Endometrial microvascular endothelial cells (primary cell): ENCODE measurements at regions not wholly inside any gene's neighbourhood (a gene's known extent, or its start where the extent isn't known, plus 50 kb on each side); places are given as distances from the start of the nearest gene placed in this dataset.

Experiments used
- in situ Hi-C: cut with HindIII; loops from 2 replicates; pipeline ENCODE4 v1.10.0; 2017; ENCODE audit warnings: low sequenced_read_pairs, low pct_unique_long_range_greater_than_20kb; ENCODE audit errors: inconsistent ontology term

DNA sequence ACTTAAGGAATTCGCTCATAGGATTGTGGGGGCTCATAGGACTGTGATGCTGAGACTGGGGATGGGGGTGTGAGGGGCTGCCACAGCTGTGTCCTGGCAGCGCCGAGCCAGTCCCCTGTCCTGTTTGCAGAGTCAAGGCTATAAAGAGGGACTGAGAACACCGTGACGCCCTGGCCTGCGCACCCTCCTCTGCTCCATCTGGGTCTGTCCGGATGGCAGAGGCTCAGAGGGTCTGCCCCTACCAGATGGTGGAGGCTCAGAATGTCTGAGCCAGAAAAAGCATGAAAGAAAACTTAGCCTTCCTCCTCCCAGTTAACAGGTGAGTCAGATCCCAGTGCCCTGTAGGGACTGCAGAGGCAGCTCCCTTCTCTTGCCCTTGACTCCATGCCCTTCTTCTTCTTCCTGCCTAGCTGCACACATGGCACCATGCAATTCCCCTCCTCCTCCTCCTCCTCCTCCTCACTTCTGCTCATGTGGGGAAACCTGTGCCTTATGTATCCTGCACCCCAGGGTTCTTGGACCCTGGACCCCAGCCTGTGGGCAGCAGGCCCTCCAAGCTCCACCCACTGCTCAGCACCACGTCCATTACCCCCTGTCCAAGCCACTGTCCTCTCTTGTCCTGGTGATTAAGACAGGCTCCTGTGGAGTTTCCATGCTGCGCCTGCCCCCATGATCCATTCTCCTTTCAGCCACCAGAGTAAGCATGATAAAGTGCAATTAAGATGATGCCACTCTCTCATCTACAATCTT lies 410.0 kb upstream of the SULF2 start:
- in situ Hi-C loops, result no loop called here

DNA sequence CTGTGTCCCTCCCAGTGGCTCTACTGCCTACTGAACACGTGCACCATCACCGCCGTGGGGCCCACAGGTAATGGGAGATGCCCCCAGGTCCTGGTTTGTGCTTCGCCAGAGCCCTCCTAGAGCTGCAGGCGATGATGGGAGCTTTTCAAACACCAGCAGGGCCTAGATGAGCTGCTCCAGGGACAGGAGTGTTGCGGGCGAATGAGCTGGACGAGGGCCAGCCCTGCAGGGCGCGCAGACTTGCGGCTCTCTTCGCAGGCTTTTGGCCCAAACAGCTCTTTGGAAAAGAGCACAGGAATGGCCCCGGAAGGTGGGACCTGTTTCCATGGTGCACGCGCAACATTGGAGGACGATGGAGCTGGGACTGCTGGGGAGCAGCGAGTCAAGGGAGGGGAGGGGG lies 409.3 kb upstream of the SULF2 start:
- in situ Hi-C loops, result no loop called here

DNA sequence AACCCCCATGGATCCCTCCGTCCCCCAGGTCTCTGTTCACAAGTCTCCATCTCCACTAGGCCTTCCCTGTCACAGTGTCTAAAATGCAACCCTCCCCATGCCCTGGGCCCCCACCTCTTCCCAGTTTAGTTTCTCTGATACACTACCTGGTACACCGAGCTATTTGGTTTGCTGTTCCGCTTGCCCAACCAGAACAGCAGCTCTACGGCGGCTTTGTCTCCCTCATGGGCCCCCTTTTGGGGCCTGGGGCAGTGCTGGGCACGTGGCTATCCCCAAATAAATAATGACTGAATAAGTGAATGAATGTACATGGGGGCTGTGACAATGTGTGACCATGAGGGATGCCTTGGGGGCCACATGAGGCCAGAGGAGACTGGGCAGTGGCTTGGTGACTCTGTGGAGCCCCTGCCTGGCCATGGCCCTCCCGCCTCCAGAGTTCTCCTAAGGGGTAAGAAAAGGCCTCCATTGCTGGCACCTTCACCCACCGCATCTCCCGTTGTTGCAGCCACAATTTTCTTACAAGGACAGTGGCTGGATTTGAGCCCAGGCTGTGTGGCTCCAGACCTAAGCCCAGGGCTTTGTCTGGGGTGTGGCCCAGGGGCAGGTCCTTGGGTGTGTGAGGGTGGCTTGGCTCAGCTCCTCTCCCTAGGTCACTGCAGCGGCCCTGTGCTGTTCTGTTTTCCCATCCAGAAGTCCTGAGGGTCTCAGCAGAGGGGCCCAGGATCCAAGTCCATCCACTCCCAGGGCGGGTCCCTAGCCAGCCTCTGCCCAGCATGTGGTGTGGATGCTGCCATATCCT lies 408.5 kb upstream of the SULF2 start:
- in situ Hi-C loops, result no loop called here

DNA sequence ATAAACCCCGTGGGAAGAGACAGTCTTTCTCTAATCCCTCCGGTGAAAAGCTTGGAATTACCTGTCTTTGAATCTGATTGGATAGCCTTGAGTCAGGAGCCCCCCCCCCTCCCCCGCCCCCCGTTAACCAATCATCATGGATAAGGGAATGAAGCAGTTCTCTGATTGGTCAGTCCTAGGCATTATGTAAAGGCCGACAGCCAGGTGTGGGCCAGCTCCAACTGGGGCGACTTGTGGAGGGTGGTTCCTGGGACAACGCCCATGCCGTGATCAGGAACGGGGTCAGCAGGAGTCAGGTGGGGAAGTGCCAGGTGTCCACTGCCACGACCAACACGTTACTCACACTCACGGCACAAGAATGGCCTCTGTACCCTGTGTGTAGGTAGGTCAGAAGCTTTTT lies 406.8 kb upstream of the SULF2 start:
- in situ Hi-C loops, result no loop called here

DNA sequence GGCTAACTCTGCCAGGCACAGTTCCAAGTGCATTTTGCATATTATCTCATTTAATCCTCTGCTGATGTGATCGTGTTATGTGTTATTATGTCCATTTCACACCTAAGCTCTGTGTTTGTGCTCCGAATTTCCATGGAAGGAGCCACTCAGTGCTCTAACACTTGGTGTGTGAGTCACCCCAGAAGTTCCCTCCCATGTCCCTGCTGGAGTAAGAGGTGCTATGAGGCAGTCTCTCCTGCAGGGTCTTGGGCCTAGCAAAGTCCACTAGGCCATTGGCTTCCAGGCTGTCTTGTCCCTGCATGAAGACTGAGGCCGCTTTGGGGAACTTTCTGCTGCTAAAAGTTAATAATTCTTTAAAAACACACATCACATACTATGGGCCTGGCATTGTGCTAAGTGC lies 405.9 kb upstream of the SULF2 start:
- in situ Hi-C loops, result no loop called here

DNA sequence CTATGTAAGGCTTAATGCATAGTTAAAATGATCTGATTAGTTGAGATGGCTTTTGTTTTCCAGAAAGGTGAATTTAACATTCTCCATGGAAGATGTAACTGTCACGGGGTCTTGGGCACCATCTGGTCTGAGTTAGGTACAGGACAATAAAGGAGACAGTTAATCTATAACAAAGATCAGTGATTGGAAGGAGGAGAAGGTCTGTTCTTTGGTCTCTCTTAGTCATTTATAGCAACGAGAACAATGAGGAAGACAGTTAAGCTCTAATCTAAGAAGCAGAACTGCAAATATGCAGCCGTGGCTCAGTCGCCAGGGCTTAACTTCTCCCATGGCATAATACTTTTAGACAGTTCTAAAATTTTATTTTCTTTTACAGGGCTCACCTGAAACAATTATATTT lies 405.5 kb upstream of the SULF2 start:
- in situ Hi-C loops, result no loop called here

DNA sequence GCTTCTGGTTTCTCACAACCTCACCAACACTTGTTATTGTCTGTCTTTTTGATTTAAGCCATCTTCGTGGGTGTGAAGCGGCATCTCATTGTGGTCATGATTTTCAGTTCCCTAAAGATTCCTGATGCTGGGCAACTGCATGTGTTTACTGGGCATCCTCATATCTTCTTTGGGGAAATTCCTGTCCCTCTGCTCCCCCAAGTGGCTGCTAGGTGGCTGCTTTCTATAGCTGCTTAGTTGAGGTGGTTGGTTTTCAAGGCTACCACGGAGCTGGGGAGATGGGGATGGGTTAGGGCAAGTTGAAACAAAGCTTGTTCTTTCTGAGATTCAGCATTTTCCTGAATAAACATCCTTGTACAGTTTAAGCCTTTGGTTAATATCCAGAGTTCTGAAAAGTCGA lies 403.9 kb upstream of the SULF2 start:
- in situ Hi-C loops, result no loop called here

DNA sequence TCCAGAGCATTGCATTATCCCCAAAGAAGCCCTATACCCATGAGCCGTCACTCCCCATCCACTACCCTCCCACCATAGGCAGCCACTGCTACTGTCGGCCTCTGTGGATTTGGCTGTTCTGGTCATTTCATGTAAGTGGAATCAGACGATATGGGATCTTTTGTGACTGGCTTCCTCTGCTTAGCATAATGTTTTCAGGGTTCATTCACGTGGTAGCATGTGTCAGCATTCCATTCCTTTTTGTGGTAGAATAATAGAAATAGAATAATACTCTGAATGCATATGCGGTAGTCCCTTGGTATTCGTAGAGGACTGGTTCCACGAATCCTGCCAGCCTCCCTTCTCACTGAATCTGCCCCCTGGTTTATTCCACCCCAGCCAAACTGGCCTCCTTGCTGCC lies 402.6 kb upstream of the SULF2 start:
- in situ Hi-C loops, result no loop called here

DNA sequence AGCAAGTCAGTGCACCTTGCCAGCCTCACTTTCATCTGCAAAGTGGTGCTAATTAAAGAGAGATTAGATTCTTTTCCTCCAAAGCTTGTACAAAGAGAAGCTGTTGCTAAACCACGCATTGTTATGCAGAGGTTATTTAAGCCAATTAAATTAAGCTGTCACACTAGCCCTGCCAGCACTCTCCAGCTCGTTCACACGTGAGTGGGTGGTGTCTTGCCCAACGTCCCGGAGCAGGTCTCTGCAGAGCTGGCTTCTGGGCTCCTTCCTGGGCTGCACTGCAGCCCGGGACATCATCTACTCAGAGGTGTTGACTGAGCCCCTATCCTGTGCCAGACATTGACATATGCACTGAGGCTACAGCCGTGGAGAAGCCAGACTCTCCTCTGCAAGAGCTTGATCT lies 401.6 kb upstream of the SULF2 start:
- in situ Hi-C loops, result no loop called here

DNA sequence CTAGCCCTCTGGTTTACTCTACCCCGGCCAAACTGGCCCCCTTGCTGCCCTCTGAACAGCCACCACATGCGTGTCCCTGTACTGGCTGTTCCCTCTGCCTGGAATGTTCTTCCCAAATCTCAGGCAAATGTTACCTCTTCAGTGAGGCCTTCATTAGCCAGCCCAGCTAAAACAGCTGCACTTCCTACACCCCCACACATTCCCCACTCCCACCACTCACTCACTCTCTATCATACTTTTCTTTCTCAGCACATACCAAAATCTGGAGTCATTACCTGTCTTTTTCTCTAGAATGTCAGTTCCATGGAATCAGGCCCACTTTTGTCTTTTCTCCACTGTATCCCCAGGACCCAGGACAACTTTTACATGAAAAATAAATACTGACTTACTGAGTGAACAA lies 401.2 kb upstream of the SULF2 start:
- in situ Hi-C loops, result no loop called here

DNA sequence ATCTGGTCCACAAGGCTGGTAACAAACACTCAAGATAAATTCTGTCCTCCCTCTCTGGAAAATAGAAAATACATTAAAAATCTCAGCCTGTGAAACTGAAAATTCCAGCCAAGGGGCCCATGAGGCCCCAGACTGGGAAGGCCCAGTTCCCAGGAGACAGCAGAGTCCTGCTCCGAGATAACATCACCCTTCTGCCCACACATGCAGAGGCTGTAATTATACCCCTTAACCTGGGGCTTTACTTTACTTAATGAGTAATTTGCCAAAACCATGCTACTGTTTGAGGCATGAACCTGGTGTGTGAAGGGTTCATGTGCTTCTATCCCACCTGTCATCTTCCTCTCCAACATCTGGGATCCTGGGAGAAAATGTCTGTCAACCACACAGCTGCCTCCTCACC lies 398.9 kb upstream of the SULF2 start:
- in situ Hi-C loops, result no loop called here

DNA sequence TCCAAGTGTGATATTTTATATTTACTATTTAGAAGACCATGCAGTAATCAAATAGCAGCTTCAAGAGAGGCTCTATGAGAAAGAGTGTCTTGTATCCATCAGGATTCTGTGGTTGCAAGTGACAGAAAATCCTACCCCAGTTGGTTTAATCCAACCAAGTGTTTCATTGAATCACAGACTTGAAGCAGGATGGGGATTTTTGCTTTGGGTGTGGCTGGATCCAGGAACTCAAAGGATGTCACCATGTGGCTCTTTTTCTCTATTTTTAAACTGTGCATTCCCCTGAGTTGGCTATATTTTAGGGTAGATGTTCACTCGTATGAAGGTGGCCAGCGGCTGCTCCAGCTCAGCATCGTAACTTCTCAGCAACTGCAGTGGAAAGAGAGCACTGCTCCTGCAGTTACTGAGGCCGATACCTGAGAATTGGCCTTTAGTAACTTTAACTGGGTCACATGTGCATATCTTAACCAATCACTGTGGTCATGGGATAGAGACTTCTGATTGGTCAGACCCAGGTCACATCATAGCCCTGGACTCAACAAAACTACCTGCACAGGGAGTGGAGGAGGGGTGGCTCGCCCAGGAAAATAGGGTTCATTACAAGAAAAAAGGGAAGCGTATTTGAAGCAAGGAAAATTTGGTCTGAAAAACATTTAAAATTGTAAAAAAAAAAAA lies 396.1 kb upstream of the SULF2 start:
- in situ Hi-C loops, result no loop called here

DNA sequence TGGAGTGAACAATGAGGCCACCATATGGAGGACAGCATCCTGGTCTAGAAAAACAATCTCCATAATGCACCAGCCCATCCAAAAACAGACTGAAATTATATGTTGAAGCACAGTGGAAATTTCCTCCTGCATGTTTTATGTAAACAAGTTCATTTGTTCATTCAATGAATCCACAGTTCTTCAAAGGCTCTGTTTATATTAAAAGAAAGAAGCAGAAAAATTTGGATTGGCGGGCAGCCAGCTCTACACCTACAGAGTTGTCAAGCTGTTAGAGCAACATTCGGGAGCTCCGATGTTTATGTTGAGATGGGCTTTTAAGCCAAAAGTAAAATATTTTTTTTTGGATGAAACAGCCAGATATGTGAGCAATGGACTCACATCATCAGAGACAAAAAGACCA lies 395.3 kb upstream of the SULF2 start:
- in situ Hi-C loops, result no loop called here

DNA sequence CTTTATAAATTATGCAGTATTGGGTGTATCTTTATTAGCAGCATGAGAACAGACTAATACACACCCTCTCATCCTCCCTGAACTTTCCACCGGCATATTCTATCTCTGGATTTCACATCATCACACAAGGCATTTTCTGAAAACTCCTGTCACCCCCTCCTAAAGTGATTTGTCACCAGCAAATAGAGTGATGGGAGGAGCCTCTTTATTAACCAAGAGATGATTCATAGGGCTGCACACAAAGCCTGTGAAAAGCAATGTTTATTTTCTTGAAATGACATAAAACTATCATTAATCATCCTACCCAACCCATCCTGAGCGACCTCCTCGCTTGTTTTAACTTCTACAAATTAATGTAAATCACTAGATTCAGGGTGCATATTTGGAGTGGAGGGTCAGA lies 394.7 kb upstream of the SULF2 start:
- in situ Hi-C loops, result no loop called here

DNA sequence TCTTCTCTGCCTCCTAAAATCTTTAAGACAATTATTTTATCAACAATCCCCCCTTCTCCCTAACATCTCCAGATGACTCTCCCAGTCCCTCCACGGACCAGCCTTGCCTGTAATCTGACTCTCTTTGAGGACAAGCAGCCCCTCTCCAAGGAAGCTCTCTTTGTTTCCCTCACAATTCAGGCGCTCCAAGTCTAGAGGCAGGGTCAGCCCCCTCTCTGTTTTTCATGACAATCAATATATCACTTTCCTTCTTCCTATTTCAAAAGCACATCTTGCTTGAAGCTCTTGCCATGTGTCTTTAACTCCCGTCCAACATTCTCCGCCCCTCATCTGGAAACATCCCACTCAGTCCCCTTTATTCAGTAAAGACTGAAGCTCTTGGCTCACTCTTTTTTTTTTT lies 393.4 kb upstream of the SULF2 start:
- in situ Hi-C loops, result no loop called here

DNA sequence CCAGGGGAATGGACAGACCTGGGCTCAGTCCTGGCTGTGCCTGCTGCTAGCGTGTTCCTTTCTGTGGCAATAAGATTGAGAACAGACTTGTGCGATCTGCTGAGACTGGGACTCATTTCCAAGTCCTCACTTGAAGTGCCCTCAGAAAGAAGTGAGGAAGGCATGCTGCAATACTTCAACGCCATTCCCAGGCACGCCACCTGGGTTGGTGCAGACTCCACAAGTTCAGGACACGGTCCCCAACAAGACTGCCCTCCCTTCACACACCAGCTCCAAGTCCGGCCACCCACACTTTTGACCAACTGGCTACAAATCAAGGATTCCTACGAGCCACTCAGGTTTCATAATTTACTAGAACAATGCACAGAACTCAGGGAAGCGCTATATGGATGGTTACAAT lies 391.8 kb upstream of the SULF2 start:
- in situ Hi-C loops, result no loop called here

DNA sequence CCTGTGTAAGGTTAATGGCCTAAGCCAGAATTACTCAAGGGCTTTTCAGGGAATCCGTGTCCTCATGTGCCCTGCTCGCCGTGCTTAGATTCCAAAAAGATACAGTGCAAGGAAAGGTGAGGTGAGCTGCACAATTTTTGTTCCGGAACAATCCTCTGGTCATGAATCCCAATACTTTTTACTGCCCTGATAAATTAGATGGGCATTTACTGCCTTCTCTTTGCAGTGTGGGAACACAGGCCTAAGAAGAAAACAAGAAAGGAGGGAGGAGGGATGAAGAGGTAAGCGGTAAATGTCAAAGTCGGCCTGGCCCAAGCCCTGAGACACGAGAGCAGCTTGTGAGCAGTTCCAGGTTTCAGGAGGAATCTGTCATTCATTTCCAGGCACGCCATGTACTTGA lies 390.9 kb upstream of the SULF2 start:
- in situ Hi-C loops, result no loop called here

DNA sequence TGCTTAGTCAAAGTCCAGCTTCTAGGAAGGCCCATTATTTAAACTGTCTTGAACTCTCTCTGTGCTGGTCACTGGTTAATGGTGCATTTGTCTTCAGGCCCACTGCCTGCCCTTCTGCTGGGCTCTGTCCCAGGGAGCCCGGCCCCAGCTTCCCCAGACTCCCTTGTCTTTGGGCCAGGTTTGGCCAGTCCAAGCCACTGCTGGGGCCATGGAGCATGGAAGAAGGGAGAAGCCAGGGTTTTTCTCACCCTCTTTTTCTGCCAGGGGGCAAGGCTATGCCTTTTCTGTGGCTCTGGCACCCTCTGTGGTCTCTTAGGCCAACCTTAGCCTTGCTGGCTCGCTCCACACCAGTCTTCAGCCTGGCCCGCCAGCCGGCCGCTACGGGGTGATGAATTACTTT lies 390.0 kb upstream of the SULF2 start:
- in situ Hi-C loops, result no loop called here

DNA sequence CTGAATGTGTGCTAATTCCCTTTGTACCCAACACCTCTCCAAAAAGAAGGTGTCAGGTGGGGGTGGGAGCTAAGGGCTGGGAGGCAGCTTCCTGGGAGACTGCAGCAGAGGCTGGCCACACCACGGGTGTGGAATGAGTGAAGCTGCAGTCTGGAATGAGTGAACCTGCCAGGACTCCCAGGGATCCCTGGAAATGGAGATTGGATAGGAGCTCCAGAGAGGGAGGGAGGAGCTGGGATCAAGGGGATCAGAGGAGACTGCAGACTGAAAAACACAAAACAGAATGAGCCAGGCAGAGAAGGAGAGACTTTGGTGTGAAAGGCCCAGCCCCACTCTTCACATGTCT lies 387.0 kb upstream of the SULF2 start:
- in situ Hi-C loops, result no loop called here

DNA sequence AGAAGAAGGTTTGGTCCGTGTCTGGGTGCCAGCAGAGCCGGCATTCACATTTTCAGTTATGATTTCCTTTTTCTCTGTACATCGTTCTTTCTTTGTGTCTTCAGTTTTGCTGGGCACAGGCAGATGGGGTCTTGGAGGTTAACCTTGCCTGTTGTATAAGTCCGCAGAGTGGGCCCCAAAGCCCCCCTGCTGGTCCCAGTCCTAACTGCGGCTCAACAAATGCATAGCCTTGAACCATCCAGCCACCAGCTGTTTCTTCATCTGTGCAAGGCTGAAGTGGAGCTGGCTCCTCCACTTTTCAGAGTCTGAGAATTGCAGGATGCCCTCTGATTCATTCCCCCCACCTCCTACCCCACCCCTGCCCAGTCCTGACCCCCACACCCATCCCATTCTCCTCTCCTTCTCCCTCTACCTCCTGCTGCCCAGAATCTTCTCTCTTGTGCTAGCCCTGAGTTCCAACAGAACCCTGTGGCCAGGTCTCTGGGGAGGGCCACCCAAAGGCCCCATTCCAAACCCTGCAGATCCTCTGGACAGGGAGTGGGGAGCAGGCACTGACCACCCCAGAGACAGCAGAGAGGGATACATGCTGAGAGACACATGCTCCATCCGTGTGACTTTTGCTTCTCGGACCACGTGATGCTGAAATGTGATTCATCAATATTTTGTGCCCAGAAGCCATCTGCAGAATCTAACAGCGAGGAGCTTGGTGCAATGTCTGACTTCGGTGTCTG lies 386.5 kb upstream of the SULF2 start:
- in situ Hi-C loops, result no loop called here
